ENCODE measurements at regions not wholly inside any gene's neighbourhood (a gene's known extent, or its start where the extent isn't known, plus 50 kb on each side); places are given as distances from the start of the nearest gene placed in this dataset.

DNA sequence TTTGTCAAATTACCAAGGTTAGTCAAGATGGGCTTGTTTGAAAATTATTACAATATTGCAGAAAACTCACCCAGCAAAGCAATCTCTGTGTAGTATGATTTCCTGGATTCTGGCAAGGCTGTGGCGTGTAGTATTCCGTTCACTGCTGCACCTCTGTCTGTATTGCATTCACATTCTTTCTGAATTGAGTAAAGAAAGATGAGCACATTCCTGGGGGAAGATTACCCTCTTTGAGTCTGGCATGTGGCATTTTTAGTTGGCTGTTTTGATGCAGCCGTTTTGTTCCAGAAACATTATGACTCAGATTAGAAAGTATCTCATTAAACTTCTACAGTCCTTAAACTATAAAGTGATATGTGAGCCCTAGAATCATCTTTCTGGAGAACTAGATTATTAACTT is 197.7 kb downstream of the TENT4A start:
- ChIA-PET CTCF (no interaction called here), POLR2A (no interaction called here)
- H3K36me3 ChIP-seq (ENCODE audit: control insufficient read depth, insufficient read depth, low read length) = no peaks in the 10 kb centered on the region
- in situ Hi-C loops (cut with HindIII; ENCODE audit: low pct_unique_long_range_greater_than_20kb, low sequenced_read_pairs) (no loop called here), intact Hi-C loops (cut with micrococcal nuclease; ENCODE audit: unreplicated experiment) (no loop called here)
- TF ChIP-seq TCF7L2 (IDR thresholded peaks at IDR 0.05; ENCODE audit: low read depth, low read length) (no peak), POLR2AphosphoS5 (IDR thresholded peaks at IDR 0.05; ENCODE audit: low read depth, low read length) (no peak), SIN3A (IDR thresholded peaks at IDR 0.05; ENCODE audit: borderline replicate concordance, insufficient read depth, low read depth, low read length) (no peak)
- TF ChIP-seq, protein P1, sequence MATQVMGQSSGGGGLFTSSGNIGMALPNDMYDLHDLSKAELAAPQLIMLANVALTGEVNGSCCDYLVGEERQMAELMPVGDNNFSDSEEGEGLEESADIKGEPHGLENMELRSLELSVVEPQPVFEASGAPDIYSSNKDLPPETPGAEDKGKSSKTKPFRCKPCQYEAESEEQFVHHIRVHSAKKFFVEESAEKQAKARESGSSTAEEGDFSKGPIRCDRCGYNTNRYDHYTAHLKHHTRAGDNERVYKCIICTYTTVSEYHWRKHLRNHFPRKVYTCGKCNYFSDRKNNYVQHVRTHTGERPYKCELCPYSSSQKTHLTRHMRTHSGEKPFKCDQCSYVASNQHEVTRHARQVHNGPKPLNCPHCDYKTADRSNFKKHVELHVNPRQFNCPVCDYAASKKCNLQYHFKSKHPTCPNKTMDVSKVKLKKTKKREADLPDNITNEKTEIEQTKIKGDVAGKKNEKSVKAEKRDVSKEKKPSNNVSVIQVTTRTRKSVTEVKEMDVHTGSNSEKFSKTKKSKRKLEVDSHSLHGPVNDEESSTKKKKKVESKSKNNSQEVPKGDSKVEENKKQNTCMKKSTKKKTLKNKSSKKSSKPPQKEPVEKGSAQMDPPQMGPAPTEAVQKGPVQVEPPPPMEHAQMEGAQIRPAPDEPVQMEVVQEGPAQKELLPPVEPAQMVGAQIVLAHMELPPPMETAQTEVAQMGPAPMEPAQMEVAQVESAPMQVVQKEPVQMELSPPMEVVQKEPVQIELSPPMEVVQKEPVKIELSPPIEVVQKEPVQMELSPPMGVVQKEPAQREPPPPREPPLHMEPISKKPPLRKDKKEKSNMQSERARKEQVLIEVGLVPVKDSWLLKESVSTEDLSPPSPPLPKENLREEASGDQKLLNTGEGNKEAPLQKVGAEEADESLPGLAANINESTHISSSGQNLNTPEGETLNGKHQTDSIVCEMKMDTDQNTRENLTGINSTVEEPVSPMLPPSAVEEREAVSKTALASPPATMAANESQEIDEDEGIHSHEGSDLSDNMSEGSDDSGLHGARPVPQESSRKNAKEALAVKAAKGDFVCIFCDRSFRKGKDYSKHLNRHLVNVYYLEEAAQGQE (IDR thresholded peaks at IDR 0.05; ENCODE audit: insufficient read depth in 1 of 2, low read depth in 2 of 2, low read length in 1 of 2) = no peak
- TF ChIP-seq, protein P2, sequence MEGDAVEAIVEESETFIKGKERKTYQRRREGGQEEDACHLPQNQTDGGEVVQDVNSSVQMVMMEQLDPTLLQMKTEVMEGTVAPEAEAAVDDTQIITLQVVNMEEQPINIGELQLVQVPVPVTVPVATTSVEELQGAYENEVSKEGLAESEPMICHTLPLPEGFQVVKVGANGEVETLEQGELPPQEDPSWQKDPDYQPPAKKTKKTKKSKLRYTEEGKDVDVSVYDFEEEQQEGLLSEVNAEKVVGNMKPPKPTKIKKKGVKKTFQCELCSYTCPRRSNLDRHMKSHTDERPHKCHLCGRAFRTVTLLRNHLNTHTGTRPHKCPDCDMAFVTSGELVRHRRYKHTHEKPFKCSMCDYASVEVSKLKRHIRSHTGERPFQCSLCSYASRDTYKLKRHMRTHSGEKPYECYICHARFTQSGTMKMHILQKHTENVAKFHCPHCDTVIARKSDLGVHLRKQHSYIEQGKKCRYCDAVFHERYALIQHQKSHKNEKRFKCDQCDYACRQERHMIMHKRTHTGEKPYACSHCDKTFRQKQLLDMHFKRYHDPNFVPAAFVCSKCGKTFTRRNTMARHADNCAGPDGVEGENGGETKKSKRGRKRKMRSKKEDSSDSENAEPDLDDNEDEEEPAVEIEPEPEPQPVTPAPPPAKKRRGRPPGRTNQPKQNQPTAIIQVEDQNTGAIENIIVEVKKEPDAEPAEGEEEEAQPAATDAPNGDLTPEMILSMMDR (IDR thresholded peaks at IDR 0.05) = no peak
- H3K27me3 ChIP-seq (ENCODE audit: control insufficient read depth, insufficient read depth, low read length) = no peaks in the 10 kb centered on the region
- no peak overlapping the region for H3K27ac ChIP-seq (ENCODE audit: low read length)
- ATAC-seq (no peak), DNase-seq (ENCODE audit: low read depth, low spot score) (no peak)
- no peaks in the 10 kb centered on the region for H3K4me1 ChIP-seq (ENCODE audit: control insufficient read depth, insufficient read depth, low read length)
- H3K9me3 ChIP-seq (ENCODE audit: control insufficient read depth, insufficient read depth, low read depth, low read length) = no peaks in the 10 kb centered on the region
- no peak overlapping the region for H3K4me3 ChIP-seq (ENCODE audit: low read depth in 2 of 2, low read length in 2 of 2)
- no TSS peak for BruUV-seq (replicated peaks)

DNA sequence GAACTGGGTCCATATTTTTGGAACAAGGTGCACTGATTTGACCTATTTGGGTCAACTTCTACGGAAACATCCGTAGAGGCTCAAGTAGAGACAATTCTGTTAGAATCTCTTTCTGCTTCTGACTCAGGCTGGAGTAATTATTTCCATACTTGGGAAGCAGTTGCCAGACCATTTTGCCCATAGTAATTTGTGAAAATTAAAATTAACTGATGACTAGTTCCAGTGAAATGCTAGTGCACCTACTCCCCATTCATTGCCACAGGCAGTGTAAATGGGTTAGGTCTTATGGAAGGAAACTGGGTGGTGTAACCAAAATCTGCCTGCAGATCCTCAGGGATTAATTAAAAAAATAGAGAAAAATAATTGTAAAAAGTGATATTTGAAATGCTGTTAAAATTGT is 201.1 kb downstream of the TENT4A start:
- no peak overlapping the region for H3K27ac ChIP-seq (ENCODE audit: low read length)
- DNase-seq (ENCODE audit: low read depth, low spot score) (no peak), ATAC-seq (no peak)
- intact Hi-C loops (cut with micrococcal nuclease; ENCODE audit: unreplicated experiment) (no loop called here), in situ Hi-C loops (cut with HindIII; ENCODE audit: low pct_unique_long_range_greater_than_20kb, low sequenced_read_pairs) (no loop called here)
- H3K36me3 ChIP-seq (ENCODE audit: control insufficient read depth, insufficient read depth, low read length) = no peaks in the 10 kb centered on the region
- ChIA-PET CTCF (no interaction called here), POLR2A (no interaction called here)
- H3K4me1 ChIP-seq (ENCODE audit: control insufficient read depth, insufficient read depth, low read length) = no peaks in the 10 kb centered on the region
- H3K4me3 ChIP-seq (ENCODE audit: low read depth in 2 of 2, low read length in 2 of 2) = no peak overlapping the region
- no peaks in the 10 kb centered on the region for H3K9me3 ChIP-seq (ENCODE audit: control insufficient read depth, insufficient read depth, low read depth, low read length)
- BruUV-seq (replicated peaks) = no TSS peak
- no peaks in the 10 kb centered on the region for H3K27me3 ChIP-seq (ENCODE audit: control insufficient read depth, insufficient read depth, low read length)
- TF ChIP-seq TCF7L2 (IDR thresholded peaks at IDR 0.05; ENCODE audit: low read depth, low read length) = no peak
- TF ChIP-seq, protein P2 (IDR thresholded peaks at IDR 0.05) = no peak
- TF ChIP-seq, protein P1 (IDR thresholded peaks at IDR 0.05; ENCODE audit: insufficient read depth in 1 of 2, low read depth in 2 of 2, low read length in 1 of 2) = no peak
- no peak for TF ChIP-seq POLR2AphosphoS5 (IDR thresholded peaks at IDR 0.05; ENCODE audit: low read depth, low read length)
- TF ChIP-seq SIN3A (IDR thresholded peaks at IDR 0.05; ENCODE audit: borderline replicate concordance, insufficient read depth, low read depth, low read length) = no peak

All from Panc1 (cell line).